Lung (tissue), 11 donors: ENCODE measurements at regions not wholly inside any gene's neighbourhood (a gene's known extent, or its start where the extent isn't known, plus 50 kb on each side); places are given as distances from the start of the nearest gene placed in this dataset.

Experiments used
- ATAC-seq: fragments of 200-7000 bp; cut with Tn5 transposase; one replicate; pipeline ENCODE4 v1.9.1; 2020; ENCODE audit warnings: moderate number of reproducible peaks; ENCODE audit not compliant: insufficient read depth, low FRiP score
- DNase-seq, 3 donors: peaks; one replicate each; pipeline ENCODE4 v3.0.0-alpha.2; 2013 to 2017
- H3K27ac ChIP-seq, 2 donors: one replicate each; pipeline ENCODE4 v1.5.1; 2013; ENCODE audit warnings: mild to moderate bottlenecking in 2 of 2, moderate library complexity in 2 of 2, control low read depth in 1 of 2, inconsistent platforms in 1 of 2, low read depth in 1 of 2, low read length in 1 of 2
- H3K27me3 ChIP-seq, 3 donors: one replicate each; pipeline ENCODE4 v1.5.1; 2013; ENCODE audit warnings: low read length in 2 of 3; ENCODE audit not compliant: control insufficient read depth in 3 of 3, insufficient read depth in 3 of 3
- H3K36me3 ChIP-seq, 4 donors: one replicate each; pipeline ENCODE4 v1.5.1; 2013; ENCODE audit warnings: low read length in 4 of 4, mild to moderate bottlenecking in 1 of 4, moderate library complexity in 1 of 4; ENCODE audit not compliant: control insufficient read depth in 4 of 4, insufficient read depth in 4 of 4
- H3K4me1 ChIP-seq, 5 donors: one replicate each; pipeline ENCODE4 v1.5.1; 2013; ENCODE audit warnings: low read length in 5 of 5, mild to moderate bottlenecking in 2 of 5, moderate library complexity in 1 of 5; ENCODE audit not compliant: control insufficient read depth in 5 of 5, insufficient read depth in 5 of 5
- H3K4me3 ChIP-seq: one replicate; pipeline ENCODE4 v1.5.1; 2013; ENCODE audit warnings: mild to moderate bottlenecking, control low read depth, moderate library complexity
- H3K9ac ChIP-seq, 2 donors: one replicate each; pipeline ENCODE4 v1.5.1; 2013; ENCODE audit warnings: low read length in 2 of 2, control low read depth in 1 of 2; ENCODE audit not compliant: insufficient read depth in 1 of 2
- H3K9me3 ChIP-seq, 4 donors: one replicate each; pipeline ENCODE4 v1.5.1; 2013; ENCODE audit warnings: low read length in 3 of 4, mild to moderate bottlenecking in 1 of 4, moderate library complexity in 1 of 4; ENCODE audit not compliant: control insufficient read depth in 4 of 4, insufficient read depth in 3 of 4
- WGBS, 2 donors: extraction: QIAGEN DNeasy Blood & Tissue Kit; methylation state at CpG; one replicate each; pipeline ENCODE4 v1.1.7; 2013; 5-methylcytosine and 5-hydroxymethylcytosine counted together
- TF ChIP-seq, protein P1 (sequence below): IDR thresholded peaks from 2 replicates; pipeline ENCODE4 v1.5.1; 2012; ENCODE audit warnings: mild to moderate bottlenecking; ENCODE audit errors: control extremely low read depth, extremely low read depth
- donor health status: control.
- donor health status: control.
- donor health status: Bipolar disorder and iron deficiency.
- donor health status: healthy.
- donor health status: DM: yes; HTN: yes; CAD: no.

DNA sequence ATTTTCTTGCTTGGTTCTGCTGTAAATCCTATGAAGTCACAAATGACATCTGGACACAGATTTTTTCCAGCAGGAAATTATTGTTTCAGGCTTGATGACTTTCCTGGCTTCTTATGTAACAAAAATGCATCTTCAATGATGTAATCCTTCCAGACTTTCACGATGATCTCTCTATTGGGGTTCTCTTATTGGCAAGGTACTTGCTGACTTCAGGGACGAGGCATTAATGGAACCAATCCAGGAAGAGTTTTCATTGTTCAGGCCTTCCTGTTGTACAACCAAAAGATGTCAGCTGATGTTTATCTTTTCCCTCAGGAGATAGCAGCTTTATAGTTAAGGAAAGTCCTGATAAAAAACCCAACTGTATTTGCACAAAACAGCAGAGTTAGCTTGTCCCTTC is 118.5 kb upstream of the MMS22L start:
- H3K27ac ChIP-seq = no peak overlapping the region
- DNase-seq (peak in 2 of 3 donors; percentile 2 to 30), ATAC-seq (no peak)
- no peaks in the 10 kb centered on the region for H3K27me3 ChIP-seq
- H3K4me1 ChIP-seq = no peaks in the 10 kb centered on the region
- H3K9me3 ChIP-seq = no peaks in the 10 kb centered on the region
- H3K4me3 ChIP-seq = no peak overlapping the region
- H3K9ac ChIP-seq = no peak overlapping the region
- TF ChIP-seq, protein P1, sequence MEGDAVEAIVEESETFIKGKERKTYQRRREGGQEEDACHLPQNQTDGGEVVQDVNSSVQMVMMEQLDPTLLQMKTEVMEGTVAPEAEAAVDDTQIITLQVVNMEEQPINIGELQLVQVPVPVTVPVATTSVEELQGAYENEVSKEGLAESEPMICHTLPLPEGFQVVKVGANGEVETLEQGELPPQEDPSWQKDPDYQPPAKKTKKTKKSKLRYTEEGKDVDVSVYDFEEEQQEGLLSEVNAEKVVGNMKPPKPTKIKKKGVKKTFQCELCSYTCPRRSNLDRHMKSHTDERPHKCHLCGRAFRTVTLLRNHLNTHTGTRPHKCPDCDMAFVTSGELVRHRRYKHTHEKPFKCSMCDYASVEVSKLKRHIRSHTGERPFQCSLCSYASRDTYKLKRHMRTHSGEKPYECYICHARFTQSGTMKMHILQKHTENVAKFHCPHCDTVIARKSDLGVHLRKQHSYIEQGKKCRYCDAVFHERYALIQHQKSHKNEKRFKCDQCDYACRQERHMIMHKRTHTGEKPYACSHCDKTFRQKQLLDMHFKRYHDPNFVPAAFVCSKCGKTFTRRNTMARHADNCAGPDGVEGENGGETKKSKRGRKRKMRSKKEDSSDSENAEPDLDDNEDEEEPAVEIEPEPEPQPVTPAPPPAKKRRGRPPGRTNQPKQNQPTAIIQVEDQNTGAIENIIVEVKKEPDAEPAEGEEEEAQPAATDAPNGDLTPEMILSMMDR = no peak
- 12 to 19% methylated on average over 2 of the region's 2 CpGs for WGBS, 2 donors
- H3K36me3 ChIP-seq = no peaks in the 10 kb centered on the region

DNA sequence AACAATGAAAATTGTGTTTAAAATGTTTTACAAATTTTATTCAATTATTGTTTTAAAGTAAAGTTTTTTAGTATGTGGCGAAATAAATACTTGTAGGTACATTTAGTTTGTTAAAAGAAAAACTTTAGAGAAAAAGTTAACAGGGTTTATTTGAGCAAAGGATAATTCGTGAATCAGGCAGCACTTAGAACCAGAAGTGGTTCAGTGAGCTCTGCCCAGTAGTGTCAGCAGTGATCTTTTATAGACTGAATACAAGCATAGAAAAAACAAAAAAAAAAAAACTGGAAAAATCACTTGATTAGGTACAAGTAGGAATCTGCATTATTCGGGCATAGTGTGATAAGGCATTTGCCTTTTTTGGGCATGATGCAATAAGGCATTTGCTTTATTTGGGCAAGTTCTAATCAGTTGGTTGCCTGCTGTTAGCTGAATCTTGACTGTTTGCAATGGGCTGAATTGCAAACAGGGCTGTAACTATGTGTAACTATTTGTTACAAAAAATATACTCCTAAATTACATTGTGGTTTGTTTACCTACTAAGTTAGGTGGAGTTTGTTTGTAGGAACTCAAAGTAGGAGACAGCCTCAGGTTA is 122.9 kb upstream of the MMS22L start:
- no peaks in the 10 kb centered on the region for H3K4me1 ChIP-seq
- WGBS, 2 donors = 63 to 84% methylated on average over 3 of the region's 3 CpGs
- no peak for ATAC-seq

DNA sequence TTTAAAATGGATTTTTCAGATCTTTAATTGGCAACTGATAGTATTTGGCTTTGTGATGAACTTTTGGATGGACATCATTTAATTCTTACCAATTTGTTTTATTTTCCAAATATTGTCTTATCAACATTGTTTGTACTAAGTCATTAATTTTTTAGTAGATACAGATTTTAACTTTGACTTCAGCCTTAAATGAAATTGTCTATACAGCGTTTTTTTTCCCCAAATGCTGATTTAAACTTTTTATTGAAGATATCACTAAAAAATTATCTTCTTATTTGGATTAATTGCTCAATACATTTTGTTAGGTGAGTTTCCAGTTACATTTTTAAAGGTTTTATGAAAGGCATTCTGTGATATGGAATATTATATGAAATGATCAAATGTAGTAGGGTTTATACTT is 123.6 kb upstream of the MMS22L start:
- Histone ChIP-seq H3K27ac (no peak overlapping the region), H3K27me3 (no peaks in the 10 kb centered on the region), H3K4me3 (no peak overlapping the region), H3K9ac (no peak overlapping the region), H3K36me3 (no peaks in the 10 kb centered on the region), H3K4me1 (no peaks in the 10 kb centered on the region), H3K9me3 (no peaks in the 10 kb centered on the region)
- DNase-seq (no peak), ATAC-seq (no peak)
- WGBS, 2 donors = 87 to 98% methylated on average over 1 of the region's 1 CpG
- TF ChIP-seq, protein P1 = no peak

More for the DNA sequence above, 122.9 kb upstream of the MMS22L start:
- Histone ChIP-seq H3K36me3 (no peaks in the 10 kb centered on the region), H3K9ac (no peak overlapping the region), H3K27ac (no peak overlapping the region), H3K27me3 (no peaks in the 10 kb centered on the region), H3K4me3 (no peak overlapping the region), H3K9me3 (no peaks in the 10 kb centered on the region)
- TF ChIP-seq, protein P1 = no peak
- DNase-seq = no peak

DNA sequence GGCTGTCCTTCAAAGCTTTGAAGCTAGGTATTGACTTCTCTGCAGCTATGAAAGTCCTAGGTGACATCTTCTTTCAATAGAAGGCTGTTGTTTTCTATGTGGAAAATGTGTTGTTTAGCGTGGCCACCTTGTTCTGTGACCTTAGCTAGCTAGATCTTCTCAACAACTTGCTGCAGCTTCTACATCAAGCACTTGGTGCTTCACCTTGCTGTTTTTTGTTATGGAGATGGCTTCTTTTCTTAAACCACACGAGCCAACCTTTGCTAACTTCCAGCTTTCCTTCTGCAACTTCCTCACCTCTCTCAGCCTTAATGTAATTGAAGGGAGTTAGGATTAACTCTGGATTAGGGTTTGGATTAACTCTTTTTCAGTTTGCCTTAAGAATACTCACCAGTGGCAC is 128.6 kb upstream of the MMS22L start:
- WGBS, 2 donors = 44 to 46% methylated on average over 2 of the region's 2 CpGs
- Histone ChIP-seq H3K9ac (no peak overlapping the region), H3K9me3 (no peaks in the 10 kb centered on the region), H3K36me3 (no peaks in the 10 kb centered on the region), H3K4me3 (no peak overlapping the region), H3K4me1 (no peaks in the 10 kb centered on the region), H3K27me3 (no peaks in the 10 kb centered on the region), H3K27ac (no peak overlapping the region)
- ATAC-seq = no peak
- no peak for DNase-seq
- TF ChIP-seq, protein P1 = no peak
